Prostate gland (tissue), 2 donors: ENCODE measurements at regions not wholly inside any gene's neighbourhood (a gene's known extent, or its start where the extent isn't known, plus 50 kb on each side); places are given as distances from the start of the nearest gene placed in this dataset.

ENCODE experiments used
- DNase-seq: peaks from one replicate; pipeline ENCODE4 v3.0.0-alpha.2; 2019; ENCODE audit warnings: low spot score
- H3K27ac ChIP-seq, 2 donors: fragments of 200-600 bp; sonication (generic); 2 replicates each; pipeline ENCODE4 v1.5.1; 2017 to 2019
- H3K27me3 ChIP-seq: fragments of 200-600 bp; sonication (generic); replicated peaks from 2 replicates; pipeline ENCODE4 v1.5.1; 2019; ENCODE audit not compliant: insufficient read depth
- H3K36me3 ChIP-seq, 2 donors: fragments of 200-600 bp; sonication (generic); 1 replicate in 1 of 2; 2 replicates in 1 of 2; pipeline versions ENCODE4 v1.5.1 to v1.8.1; 2017 to 2019
- H3K4me1 ChIP-seq: fragments of 200-600 bp; sonication (generic); replicated peaks from 2 replicates; pipeline ENCODE4 v1.5.1; 2019
- H3K4me3 ChIP-seq, 2 donors: fragments of 200-600 bp; sonication (generic); 2 replicates each; pipeline ENCODE4 v1.5.1; 2017 to 2019
- H3K9me3 ChIP-seq: fragments of 200-600 bp; sonication (generic); 2 replicates; pipeline ENCODE4 v1.5.1; 2017
- POLR2A ChIP-seq: fragments of 450-650 bp; IDR thresholded peaks from one replicate; pipeline ENCODE4 v1.6.1; 2016; ENCODE audit warnings: antibody characterized with exemption, mild to moderate bottlenecking
- POLR2AphosphoS5 ChIP-seq: sonication (generic); formaldehyde crosslinking; IDR thresholded peaks from one replicate; pipeline ENCODE4 v1.6.1; 2017; ENCODE audit warnings: antibody characterized with exemption
- WGBS: methylation state at CpG from one replicate; pipeline ENCODE4 v1.1.5; 2018; 5-methylcytosine and 5-hydroxymethylcytosine counted together
- intact Hi-C: fragments of 100-400 bp; cut with DNase I; formaldehyde crosslinking; loops from one replicate; pipeline ENCODE4 v1.14.2; 2022
- TF ChIP-seq, protein P1 (sequence below), 4 experiments: fragments of 200-600 bp in 2 of 4; fragments of 450-650 bp in 2 of 4; sonication (generic) in 2 of 4; IDR thresholded peaks; 1 replicate in 3 of 4; 2 replicates in 1 of 4; pipeline ENCODE4 v1.5.1; 2016 to 2019; ENCODE audit warnings: antibody characterized with exemption in 4 of 4, mild to moderate bottlenecking in 2 of 4, moderate library complexity in 2 of 4

DNA sequence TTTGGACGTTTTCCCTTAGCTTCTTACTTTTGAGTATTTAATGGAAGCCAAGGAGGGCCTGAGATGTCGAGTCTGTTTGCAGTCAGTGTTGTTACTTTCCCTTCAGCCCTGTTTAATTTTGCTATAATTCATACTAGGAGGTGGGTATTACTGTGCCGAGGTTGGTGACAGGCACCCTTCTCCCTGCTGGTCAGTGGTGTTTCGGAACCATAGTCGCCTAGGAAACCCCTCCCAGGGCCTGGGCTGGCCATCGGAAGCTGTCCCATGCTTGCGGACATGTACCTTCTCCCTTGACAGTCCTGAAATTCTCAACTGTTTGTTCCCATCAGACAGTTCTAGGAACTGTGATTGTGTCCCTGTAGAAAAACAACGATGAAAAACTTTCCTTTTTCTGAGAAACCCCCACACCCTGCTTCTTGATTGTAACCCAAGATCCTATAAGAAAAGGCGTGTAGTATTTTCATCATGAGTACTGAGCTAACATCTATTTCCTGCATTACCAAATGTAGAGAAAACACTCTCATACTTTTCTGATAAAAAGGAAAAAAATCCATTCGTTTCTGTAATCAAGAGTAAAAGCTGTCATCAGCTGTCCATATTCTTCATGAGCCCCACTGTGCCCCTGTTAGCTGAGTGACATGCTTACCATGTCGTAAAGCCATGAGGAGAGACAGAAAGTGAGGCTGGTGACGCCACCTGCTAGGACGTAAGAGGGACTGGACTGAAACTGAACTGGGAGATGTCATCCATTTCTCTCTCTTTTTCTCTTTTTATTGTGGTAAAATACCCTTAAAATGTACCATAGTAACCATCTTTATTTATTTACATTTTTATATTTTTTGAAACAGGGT is 424.7 kb upstream of the AMELY start:
- Histone ChIP-seq H3K4me3 (no peak overlapping the region), H3K9me3 (no peaks in the 10 kb centered on the region), H3K27me3 (no peaks in the 10 kb centered on the region), H3K4me1 (no peaks in the 10 kb centered on the region), H3K27ac (no peak overlapping the region), H3K36me3 (no peaks in the 10 kb centered on the region)
- intact Hi-C loops, result loop anchor here (10.0 kb wide), 1 partner anchor 61 kb away; no protein-coding TSS in a partner anchor
- TF ChIP-seq, protein P1, sequence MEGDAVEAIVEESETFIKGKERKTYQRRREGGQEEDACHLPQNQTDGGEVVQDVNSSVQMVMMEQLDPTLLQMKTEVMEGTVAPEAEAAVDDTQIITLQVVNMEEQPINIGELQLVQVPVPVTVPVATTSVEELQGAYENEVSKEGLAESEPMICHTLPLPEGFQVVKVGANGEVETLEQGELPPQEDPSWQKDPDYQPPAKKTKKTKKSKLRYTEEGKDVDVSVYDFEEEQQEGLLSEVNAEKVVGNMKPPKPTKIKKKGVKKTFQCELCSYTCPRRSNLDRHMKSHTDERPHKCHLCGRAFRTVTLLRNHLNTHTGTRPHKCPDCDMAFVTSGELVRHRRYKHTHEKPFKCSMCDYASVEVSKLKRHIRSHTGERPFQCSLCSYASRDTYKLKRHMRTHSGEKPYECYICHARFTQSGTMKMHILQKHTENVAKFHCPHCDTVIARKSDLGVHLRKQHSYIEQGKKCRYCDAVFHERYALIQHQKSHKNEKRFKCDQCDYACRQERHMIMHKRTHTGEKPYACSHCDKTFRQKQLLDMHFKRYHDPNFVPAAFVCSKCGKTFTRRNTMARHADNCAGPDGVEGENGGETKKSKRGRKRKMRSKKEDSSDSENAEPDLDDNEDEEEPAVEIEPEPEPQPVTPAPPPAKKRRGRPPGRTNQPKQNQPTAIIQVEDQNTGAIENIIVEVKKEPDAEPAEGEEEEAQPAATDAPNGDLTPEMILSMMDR (IDR thresholded peaks at IDR 0.05), result no peak
- TF ChIP-seq POLR2AphosphoS5, result no peak
- TF ChIP-seq POLR2A, result no peak
- 93% methylated on average over 13 of the region's 13 CpGs for WGBS
- no peak for DNase-seq

DNA sequence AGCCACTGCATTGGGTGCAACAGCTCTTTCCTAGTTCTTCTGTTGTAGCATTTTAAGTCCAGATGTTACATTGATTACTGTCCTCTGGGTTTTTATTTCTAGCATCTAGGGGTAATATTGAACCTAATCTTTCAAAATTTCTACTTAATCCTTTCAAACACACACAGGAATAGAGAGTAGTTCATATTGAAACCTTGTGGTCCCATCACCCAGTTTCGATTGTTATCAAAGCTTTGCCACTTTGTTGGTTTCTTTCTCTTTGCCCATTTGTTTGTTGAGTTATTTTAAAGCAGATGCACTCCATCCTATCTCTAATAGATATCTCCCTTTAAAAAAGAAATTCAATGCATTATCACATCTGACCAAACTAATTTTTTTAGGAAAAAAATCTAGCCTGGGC is 422.9 kb upstream of the AMELY start:
- intact Hi-C loops, result loop anchor here (10.0 kb wide), 1 partner anchor 60 kb away; no protein-coding TSS in a partner anchor
- Histone ChIP-seq H3K4me1 (no peaks in the 10 kb centered on the region), H3K4me3 (no peak overlapping the region), H3K27ac (no peak overlapping the region), H3K27me3 (no peaks in the 10 kb centered on the region), H3K9me3 (no peaks in the 10 kb centered on the region), H3K36me3 (no peaks in the 10 kb centered on the region)
- 100% methylated on average over 1 of the region's 1 CpG for WGBS
- TF ChIP-seq, protein P1 (IDR thresholded peaks at IDR 0.05), result no peak
- no peak for TF ChIP-seq POLR2A
- no peak for TF ChIP-seq POLR2AphosphoS5
- DNase-seq, result no peak

DNA sequence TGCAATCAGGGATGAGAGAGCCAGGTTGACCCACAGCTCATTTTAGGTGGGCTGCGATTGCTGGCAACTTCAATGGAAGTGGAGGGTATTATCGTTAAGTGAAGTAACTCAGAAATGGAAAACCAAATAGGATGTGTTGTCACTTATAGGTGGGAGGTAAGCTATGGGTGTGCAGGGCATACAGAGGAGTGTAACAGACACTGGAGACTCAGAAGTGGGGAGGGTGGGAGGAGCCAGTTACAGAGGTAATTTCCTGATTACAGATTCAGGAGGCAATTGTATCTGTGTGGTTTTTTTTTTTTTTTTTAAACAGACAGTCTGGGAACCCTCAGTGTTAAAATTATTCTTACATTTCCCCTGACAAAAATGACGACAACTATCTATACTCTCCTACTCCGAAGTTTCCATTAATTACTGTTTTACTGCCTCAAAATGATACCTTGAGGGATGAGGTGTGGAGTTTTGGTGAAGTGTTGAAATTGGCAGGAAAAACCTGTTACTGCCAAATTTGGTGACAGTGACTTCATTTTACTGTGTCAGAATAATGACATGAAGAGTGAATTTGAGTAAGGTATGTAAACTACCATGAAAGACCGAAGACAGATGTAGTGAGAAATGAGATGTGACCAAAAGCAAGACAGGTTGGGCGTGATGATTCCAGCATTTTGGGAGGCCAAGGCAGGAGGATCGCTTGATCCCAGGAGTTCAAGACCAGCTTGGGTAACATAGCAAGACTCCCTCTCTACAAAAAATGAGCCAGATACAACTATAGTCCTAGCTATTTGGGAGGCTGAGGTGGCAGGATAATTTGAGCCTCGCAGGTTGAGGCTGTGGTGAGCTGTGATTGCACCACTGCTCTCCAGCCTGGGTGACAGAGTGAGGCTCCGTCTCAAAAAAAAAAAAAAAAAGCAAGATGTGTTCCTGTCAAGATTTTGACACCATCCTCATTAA is 415.0 kb upstream of the AMELY start:
- TF ChIP-seq, protein P1 (IDR thresholded peaks at IDR 0.05), result no peak
- TF ChIP-seq POLR2A, result no peak
- no peak for TF ChIP-seq POLR2AphosphoS5
- Histone ChIP-seq H3K4me3 (no peak overlapping the region), H3K27ac (no peak overlapping the region), H3K9me3 (no peaks in the 10 kb centered on the region), H3K27me3 (no peaks in the 10 kb centered on the region), H3K4me1 (no peaks in the 10 kb centered on the region), H3K36me3 (no peaks in the 10 kb centered on the region)
- 84% methylated on average over 9 of the region's 9 CpGs for WGBS
- intact Hi-C loops, result no loop called here
- no peak for DNase-seq

DNA sequence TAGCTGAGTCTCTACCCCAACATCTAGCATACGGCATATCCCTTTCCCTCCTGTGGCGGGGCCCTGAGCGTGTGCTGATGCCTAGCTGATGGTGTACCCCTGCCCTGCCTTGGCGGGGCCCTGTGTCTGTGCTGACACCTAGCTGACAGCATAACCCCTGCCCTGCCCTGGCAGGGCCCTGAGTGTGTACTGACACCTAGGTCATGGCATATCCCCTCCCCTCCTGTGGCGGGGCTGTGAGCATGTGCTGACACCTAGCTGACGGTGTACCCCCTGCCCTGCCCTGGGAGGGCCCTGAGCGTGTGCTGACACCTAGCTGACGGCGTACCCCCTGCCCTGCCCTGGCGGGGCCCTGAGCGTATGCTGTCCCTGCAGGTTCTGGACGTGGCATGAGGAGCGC is 414.0 kb upstream of the AMELY start:
- no peak for TF ChIP-seq POLR2AphosphoS5
- TF ChIP-seq, protein P1 (IDR thresholded peaks at IDR 0.05), result no peak
- Histone ChIP-seq H3K36me3 (no peaks in the 10 kb centered on the region), H3K9me3 (no peaks in the 10 kb centered on the region), H3K27ac (no peak overlapping the region), H3K4me3 (no peak overlapping the region), H3K27me3 (no peaks in the 10 kb centered on the region), H3K4me1 (no peaks in the 10 kb centered on the region)
- 97% methylated on average over 4 of the region's 13 CpGs for WGBS
- no peak for DNase-seq
- intact Hi-C loops, result no loop called here
